ENCODE measurements at regions not wholly inside any gene's neighbourhood (a gene's known extent, or its start where the extent isn't known, plus 50 kb on each side); places are given as distances from the start of the nearest gene placed in this dataset.
"Not testable (repeated sequence)": the region's sequence is repeated elsewhere in the genome, so short reads cannot be mapped to it uniquely, and the experiment has no call there.

GRCh38 chr5:82889088-82889487 lies 188.1 kb downstream of the TMEM167A start:
- no peak for DNase-seq (ENCODE audit: low read depth)

GRCh38 chr5:82886911-82887310 lies 190.3 kb downstream of the TMEM167A start:
- DNase-seq (ENCODE audit: low read depth): no peak

GRCh38 chr5:82885627-82886389 lies 191.4 kb downstream of the TMEM167A start:
- no peak for DNase-seq (ENCODE audit: low read depth)

- no peak for DNase-seq (ENCODE audit: low read depth)
Observed at GRCh38 chr5:82884821-82885471, 192.2 kb downstream of the TMEM167A start.

DNA sequence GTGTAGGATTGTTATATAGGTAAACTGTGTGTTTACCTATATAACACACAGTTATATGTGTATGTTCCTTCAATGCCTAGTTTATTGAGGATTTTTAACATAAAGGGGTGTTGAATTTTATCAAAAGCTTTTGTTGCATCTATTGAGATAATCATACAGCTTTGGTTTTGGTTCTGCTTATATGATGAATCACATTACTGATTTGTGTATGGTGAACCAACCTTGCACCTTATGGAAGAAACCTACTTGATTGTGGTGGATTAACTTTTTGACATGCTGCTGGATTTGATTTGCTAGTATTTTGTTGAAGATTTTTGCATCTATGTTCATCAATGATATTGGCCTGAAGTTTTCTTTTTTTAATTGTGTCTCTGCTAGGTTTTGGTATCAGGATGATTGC lies 194.9 kb downstream of the TMEM167A start:
- no peak for DNase-seq (ENCODE audit: low read depth)

GRCh38 chr5:82881571-82882174 lies 195.5 kb downstream of the TMEM167A start:
- no peak for DNase-seq (ENCODE audit: low read depth)

DNA sequence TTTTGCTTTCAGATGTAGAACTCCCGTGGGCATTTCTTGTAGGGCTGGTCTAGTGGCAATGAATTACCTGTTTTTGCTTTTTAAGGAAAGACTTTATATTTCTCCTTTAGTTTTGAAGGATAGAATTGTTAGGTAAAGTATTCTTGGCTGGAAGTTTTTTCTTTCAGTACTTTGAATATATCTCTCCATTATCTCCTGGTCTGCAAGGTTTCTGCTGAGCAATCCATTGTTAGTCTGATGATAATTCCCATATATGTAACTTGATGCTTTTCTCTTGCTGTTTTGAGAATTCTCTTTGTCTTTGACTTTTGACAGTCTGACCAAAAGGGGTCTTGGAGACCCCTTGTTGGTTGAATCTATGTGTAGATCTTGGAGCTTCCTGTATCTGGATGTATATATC lies 198.1 kb downstream of the TMEM167A start:
- no peak for DNase-seq (ENCODE audit: low read depth)

DNA sequence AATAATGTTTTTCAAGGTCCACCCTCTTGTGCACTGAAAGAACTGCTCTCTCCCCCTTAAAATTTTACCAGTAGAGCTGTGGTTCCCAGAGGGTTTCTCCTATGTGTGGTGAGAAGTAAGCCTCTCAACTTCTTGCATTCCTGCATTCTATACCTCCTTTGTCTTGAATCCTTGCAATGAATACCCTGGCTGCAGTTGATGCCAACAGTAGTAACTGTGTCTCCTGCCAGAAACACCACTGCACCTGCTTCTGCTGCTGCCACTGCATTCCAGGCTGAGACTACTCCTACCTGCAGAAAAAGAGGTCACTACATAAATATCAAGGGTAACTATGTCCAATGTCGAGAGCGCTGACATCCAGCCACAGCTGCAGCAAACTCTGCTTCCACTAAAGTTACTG lies 203.7 kb downstream of the TMEM167A start:
- DNase-seq (ENCODE audit: low read depth): no peak

DNA sequence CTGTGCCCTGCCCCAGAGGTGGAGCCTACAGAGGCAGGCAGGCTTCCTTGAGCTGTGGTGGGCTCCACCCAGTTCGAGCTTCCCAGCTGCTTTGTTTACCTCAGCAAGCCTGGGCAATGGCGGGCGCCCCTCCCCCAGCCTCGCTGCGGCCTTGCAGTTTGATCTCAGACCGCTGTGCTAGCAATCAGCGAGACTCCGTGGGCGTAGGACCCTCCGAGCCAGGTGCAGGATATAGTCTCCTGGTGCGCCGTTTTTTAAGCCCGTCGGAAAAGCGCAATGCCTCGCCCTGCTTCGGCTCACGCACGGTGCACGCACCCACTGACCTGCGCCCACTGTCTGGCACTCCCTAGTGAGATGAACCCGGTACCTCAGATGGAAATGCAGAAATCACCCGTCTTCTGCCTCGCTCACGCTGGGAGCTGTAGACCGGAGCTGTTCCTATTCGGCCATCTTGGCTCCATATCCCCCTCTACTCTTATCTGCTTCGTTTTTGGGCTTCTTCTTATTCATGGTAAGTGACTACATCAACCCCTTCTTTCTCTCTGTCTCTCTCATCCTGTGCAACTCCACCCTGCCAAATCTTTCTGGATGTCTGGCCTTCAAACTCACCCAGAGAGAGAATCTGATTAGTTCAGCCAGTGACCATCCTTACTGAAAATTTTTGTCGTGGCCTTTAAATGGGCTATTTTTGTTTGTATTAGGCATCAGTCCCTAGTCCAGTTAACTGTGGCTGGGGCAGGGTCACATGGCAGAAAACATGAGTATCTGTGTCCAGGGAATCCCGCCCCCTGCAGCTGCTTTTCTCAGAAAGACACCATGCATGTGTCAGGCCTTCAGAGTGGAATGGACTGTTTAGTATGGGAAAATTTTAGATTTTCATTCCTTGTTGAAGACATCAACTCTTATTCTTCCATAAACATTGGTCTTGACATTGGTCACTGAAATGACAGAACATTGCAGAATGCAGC lies 204.6 kb downstream of the TMEM167A start:
- DNase-seq (ENCODE audit: low read depth): not testable (repeated sequence)

DNA sequence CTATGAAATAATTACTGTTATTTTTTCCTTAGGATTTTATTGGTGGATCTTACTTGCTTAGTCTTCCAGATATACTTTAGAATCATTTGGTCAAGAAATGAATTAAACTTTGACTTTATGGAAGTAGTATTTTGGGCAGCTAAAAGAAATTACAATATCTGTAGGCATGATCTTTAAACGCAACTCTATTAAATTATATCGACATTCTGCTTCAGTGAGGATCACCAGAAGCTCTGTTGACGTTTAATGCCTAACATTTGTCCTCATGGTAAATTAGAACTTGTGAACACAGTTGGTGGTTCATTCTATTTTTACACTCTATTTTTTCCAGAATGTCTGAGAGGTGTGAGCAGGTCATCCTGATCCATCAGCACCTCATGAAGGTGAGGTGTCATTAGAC lies 211.6 kb downstream of the TMEM167A start:
- no peak for DNase-seq (ENCODE audit: low read depth)

GRCh38 chr5:82863266-82863665 lies 213.9 kb downstream of the TMEM167A start:
- no peak for DNase-seq (ENCODE audit: low read depth)

- DNase-seq (ENCODE audit: low read depth): no peak
Observed at GRCh38 chr5:82862711-82863110, 214.5 kb downstream of the TMEM167A start.

DNA sequence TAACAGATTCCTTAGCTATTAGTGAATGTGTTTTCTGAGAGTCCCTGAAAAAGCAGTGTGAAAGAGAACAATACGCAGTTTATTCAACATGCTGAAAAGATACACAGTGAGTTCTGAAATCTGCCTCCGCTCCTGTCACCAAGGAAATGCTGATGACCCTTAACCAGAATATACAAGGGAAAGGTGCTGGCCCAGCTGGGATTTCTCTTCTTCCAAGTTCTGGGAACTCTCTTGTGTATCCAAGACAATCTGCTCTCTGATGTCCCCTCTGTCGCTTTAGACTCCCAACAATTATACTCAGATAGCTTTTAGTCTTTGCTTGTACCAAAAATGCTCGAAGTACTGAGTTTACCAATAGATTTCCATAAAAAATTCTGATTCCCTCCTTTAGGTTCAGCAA lies 214.9 kb downstream of the TMEM167A start:
- no peak for DNase-seq (ENCODE audit: low read depth)

- DNase-seq (ENCODE audit: low read depth): no peak
Observed at GRCh38 chr5:82861701-82862100, 215.5 kb downstream of the TMEM167A start.

- no peak for DNase-seq (ENCODE audit: low read depth)
Observed at GRCh38 chr5:82859451-82860140, 217.6 kb downstream of the TMEM167A start.

DNA sequence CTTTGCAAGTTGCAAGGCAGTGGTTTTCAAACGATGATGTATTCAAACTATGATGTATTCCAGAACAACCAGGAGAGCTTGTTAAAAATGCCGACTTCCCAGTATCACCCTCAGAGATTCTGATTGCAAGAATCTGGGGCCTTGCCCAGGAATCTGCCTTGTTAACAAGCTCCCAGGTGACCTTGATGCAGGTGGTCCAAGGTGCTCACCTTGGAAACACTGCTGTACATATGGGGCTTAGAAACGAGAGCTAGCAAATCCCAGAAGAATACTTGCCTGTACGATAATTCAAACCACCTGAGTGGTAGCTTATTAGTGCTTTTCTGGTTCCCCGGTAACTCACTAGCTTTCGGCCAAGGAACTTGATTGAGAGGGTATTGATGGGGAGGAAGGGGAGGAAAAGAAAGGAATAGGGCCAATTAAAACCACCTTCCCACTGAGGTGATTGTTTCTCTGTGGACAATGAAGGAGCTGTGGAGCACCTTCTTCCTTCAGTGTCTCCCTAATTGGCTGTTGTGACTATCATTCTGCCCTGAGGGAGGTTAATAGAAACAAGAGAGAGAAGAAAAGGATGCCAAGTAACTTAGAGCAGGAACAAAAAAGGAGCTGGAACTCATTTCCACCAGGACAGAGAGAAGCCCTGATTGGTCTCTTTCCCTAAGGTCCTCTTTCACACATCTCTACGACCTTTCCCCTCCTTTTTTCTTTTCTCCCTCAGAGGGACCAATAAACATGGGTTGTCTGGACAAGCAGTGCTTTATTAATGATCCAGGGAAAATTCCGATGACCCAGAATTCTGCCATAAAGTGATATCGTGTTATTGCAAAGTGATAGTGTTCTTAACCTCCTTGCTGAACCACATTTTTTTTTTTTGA lies 218.8 kb downstream of the TMEM167A start:
- no peak for DNase-seq (ENCODE audit: low read depth)

- DNase-seq (ENCODE audit: low read depth): no peak
Observed at GRCh38 chr5:82855893-82856550, 221.2 kb downstream of the TMEM167A start.

- DNase-seq (ENCODE audit: low read depth): no peak
Observed at GRCh38 chr5:82854956-82855355, 222.2 kb downstream of the TMEM167A start.

GRCh38 chr5:82851471-82851870 lies 225.7 kb downstream of the TMEM167A start:
- DNase-seq (ENCODE audit: low read depth): no peak

GRCh38 chr5:82850393-82850792 lies 226.8 kb downstream of the TMEM167A start:
- no peak for DNase-seq (ENCODE audit: low read depth)

All from stimulated activated CD4-positive, alpha-beta T cell treated with anti-CD3 and anti-CD28 coated beads, Interleukin-2, amount 100 ng/mL, for 4 hours (primary cell).